ENCODE measurements at regions not wholly inside any gene's neighbourhood (a gene's known extent, or its start where the extent isn't known, plus 50 kb on each side); places are given as distances from the start of the nearest gene placed in this dataset.
"Not testable (repeated sequence)": the region's sequence is repeated elsewhere in the genome, so short reads cannot be mapped to it uniquely, and the experiment has no call there.

DNA sequence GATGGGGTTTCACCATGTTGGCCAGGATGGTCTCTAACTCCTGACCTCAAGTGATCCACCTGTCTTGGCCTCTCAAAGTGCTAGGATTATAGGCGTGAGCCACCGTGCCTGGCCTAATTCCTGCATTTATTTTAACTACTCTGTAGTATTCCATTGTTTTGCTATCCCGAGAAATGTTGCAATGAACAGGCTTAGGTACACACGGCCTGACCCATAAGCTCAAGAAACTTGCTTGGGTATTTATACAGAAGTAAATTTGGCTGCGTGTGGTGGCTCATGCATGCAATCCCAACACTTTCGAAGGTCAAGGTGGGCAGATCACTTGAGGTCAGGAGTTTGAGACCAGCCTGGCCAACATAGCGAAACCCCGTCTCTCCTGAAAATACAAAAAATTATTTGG, 67.1 kb upstream of the GPCPD1 start:
- TF ChIP-seq, protein P1, sequence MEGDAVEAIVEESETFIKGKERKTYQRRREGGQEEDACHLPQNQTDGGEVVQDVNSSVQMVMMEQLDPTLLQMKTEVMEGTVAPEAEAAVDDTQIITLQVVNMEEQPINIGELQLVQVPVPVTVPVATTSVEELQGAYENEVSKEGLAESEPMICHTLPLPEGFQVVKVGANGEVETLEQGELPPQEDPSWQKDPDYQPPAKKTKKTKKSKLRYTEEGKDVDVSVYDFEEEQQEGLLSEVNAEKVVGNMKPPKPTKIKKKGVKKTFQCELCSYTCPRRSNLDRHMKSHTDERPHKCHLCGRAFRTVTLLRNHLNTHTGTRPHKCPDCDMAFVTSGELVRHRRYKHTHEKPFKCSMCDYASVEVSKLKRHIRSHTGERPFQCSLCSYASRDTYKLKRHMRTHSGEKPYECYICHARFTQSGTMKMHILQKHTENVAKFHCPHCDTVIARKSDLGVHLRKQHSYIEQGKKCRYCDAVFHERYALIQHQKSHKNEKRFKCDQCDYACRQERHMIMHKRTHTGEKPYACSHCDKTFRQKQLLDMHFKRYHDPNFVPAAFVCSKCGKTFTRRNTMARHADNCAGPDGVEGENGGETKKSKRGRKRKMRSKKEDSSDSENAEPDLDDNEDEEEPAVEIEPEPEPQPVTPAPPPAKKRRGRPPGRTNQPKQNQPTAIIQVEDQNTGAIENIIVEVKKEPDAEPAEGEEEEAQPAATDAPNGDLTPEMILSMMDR (IDR thresholded peaks at IDR 0.05), result not testable (repeated sequence)
- TF ChIP-seq POLR2A (IDR thresholded peaks at IDR 0.05); POLR2AphosphoS5 (IDR thresholded peaks at IDR 0.05; ENCODE audit: insufficient read depth in 1 of 2, low read depth in 1 of 2): not testable (repeated sequence)

Data from vagina (tissue), 2 donors.